Lower leg skin (tissue), 3 donors: ENCODE measurements at regions not wholly inside any gene's neighbourhood (a gene's known extent, or its start where the extent isn't known, plus 50 kb on each side); places are given as distances from the start of the nearest gene placed in this dataset.

Experiments used
- POLR2A ChIP-seq, 2 donors: fragments of 450-650 bp; IDR thresholded peaks; one replicate each; pipeline ENCODE4 v1.6.1; 2016 to 2017; ENCODE audit warnings: antibody characterized with exemption in 2 of 2, mild to moderate bottlenecking in 1 of 2, moderate library complexity in 1 of 2
- TF ChIP-seq, protein P1 (sequence below), 3 donors: fragments of 450-650 bp; IDR thresholded peaks; one replicate each; pipeline ENCODE4 v1.5.1; 2016; ENCODE audit warnings: antibody characterized with exemption in 3 of 3, mild to moderate bottlenecking in 3 of 3, moderate library complexity in 2 of 3

DNA sequence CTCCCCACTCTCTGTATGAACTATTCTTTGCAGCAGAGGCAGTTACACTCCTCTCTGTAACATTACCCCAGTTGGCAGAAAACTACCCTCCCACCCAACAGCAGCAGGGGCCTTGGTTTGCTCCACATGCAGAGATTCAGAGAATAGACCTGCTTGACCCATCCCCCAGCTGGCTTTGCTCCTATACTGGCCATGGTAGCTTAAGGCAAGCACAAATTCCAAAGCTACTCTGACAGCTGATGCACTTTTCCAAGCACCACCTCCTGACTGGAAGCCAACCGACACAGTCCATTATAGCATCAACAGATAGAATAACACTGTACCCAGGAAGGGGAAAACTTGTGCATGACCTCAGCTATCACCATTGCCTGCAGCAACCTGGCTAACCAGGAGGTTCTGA, 846.5 kb upstream of the NCAM2 start:
- TF ChIP-seq, protein P1, sequence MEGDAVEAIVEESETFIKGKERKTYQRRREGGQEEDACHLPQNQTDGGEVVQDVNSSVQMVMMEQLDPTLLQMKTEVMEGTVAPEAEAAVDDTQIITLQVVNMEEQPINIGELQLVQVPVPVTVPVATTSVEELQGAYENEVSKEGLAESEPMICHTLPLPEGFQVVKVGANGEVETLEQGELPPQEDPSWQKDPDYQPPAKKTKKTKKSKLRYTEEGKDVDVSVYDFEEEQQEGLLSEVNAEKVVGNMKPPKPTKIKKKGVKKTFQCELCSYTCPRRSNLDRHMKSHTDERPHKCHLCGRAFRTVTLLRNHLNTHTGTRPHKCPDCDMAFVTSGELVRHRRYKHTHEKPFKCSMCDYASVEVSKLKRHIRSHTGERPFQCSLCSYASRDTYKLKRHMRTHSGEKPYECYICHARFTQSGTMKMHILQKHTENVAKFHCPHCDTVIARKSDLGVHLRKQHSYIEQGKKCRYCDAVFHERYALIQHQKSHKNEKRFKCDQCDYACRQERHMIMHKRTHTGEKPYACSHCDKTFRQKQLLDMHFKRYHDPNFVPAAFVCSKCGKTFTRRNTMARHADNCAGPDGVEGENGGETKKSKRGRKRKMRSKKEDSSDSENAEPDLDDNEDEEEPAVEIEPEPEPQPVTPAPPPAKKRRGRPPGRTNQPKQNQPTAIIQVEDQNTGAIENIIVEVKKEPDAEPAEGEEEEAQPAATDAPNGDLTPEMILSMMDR (IDR thresholded peaks at IDR 0.05), result no peak
- TF ChIP-seq POLR2A (IDR thresholded peaks at IDR 0.05), result no peak
